ENCODE measurements at regions not wholly inside any gene's neighbourhood (a gene's known extent, or its start where the extent isn't known, plus 50 kb on each side); places are given as distances from the start of the nearest gene placed in this dataset.

DNA sequence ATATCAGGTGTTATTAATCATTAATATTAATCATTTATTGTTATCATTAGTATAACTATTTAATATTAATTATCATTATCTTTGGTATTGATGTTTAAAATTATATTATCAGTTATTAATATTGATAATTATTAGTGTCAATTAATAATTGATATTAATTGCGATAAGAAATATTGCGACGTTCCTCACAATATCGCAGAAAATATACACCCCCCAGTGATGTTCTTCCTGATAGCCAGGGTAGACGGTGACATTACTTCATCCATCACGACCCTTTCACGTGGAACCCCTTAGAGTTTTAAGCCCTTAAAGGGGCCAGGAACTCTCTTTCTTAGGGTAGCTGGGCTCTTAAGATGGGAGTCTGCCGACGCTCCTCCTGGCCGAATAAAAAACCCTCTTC, 98.6 kb upstream of the OSBPL11 start:
- TF ChIP-seq POLR2A (IDR thresholded peaks at IDR 0.05) (no peak), POLR2AphosphoS5 (IDR thresholded peaks at IDR 0.05; ENCODE audit: insufficient read depth in 1 of 2, low read depth in 1 of 2) (no peak)
